T follicular helper cell (primary cell): ENCODE measurements at regions not wholly inside any gene's neighbourhood (a gene's known extent, or its start where the extent isn't known, plus 50 kb on each side); places are given as distances from the start of the nearest gene placed in this dataset.

ENCODE experiments used
- DNase-seq: peaks from one replicate; pipeline ENCODE4 v3.0.0-alpha.2; 2020; ENCODE audit warnings: low read depth

- no peak for DNase-seq
These were observed 204.8 kb upstream of the LDB2 start for GRCh38 chr4:17103231-17103630.

- DNase-seq: no peak
These were observed 200.6 kb upstream of the LDB2 start for GRCh38 chr4:17098996-17099395.

- DNase-seq: no peak
These were observed 200.0 kb upstream of the LDB2 start for GRCh38 chr4:17098401-17098800.

GRCh38 chr4:17097362-17097761 is 198.9 kb upstream of the LDB2 start:
- DNase-seq: no peak

- DNase-seq: no peak
These were observed 198.2 kb upstream of the LDB2 start for GRCh38 chr4:17096692-17097091.

GRCh38 chr4:17095771-17096170 is 197.3 kb upstream of the LDB2 start:
- DNase-seq: no peak

- DNase-seq: no peak
These were observed 196.4 kb upstream of the LDB2 start for GRCh38 chr4:17094876-17095210.

GRCh38 chr4:17094159-17094875 is 195.9 kb upstream of the LDB2 start:
- no peak for DNase-seq

GRCh38 chr4:17093481-17093880 is 195.0 kb upstream of the LDB2 start:
- DNase-seq: no peak

GRCh38 chr4:17092736-17093437 is 194.4 kb upstream of the LDB2 start:
- DNase-seq: no peak

GRCh38 chr4:17091104-17091503 is 192.7 kb upstream of the LDB2 start:
- DNase-seq: no peak

- no peak for DNase-seq
These were observed 191.6 kb upstream of the LDB2 start for GRCh38 chr4:17090063-17090462.

- no peak for DNase-seq
These were observed 187.0 kb upstream of the LDB2 start for GRCh38 chr4:17085416-17085815.

- DNase-seq: no peak
These were observed 183.7 kb upstream of the LDB2 start for GRCh38 chr4:17082186-17082585.

GRCh38 chr4:17081179-17081578 is 182.7 kb upstream of the LDB2 start:
- DNase-seq: no peak

GRCh38 chr4:17077105-17077504 is 178.7 kb upstream of the LDB2 start:
- no peak for DNase-seq

- no peak for DNase-seq
These were observed 174.0 kb upstream of the LDB2 start for GRCh38 chr4:17072483-17072882.

GRCh38 chr4:17068891-17069290 is 170.4 kb upstream of the LDB2 start:
- no peak for DNase-seq

- DNase-seq: no peak
These were observed 169.9 kb upstream of the LDB2 start for GRCh38 chr4:17068392-17068791.

- DNase-seq: no peak
These were observed 168.5 kb upstream of the LDB2 start for GRCh38 chr4:17066972-17067371.

- DNase-seq: no peak
These were observed 167.8 kb upstream of the LDB2 start for GRCh38 chr4:17066236-17066635.

GRCh38 chr4:17065821-17066220 is 167.4 kb upstream of the LDB2 start:
- no peak for DNase-seq

GRCh38 chr4:17064959-17065358 is 166.5 kb upstream of the LDB2 start:
- DNase-seq: no peak

- DNase-seq: no peak
These were observed 165.4 kb upstream of the LDB2 start for GRCh38 chr4:17063888-17064287.
